Loucy (cell line): ENCODE measurements at regions not wholly inside any gene's neighbourhood (a gene's known extent, or its start where the extent isn't known, plus 50 kb on each side); places are given as distances from the start of the nearest gene placed in this dataset.
"Not testable (repeated sequence)": the region's sequence is repeated elsewhere in the genome, so short reads cannot be mapped to it uniquely, and the experiment has no call there.

Source experiments
- EZH2phosphoT487 ChIP-seq: fragments of 200-600 bp; IDR thresholded peaks from 2 replicates; pipeline ENCODE4 v1.6.1; 2018; ENCODE audit warnings: antibody characterized with exemption, mild to moderate bottlenecking, moderate library complexity, borderline replicate concordance
- TF ChIP-seq, protein P1 (sequence below): fragments of 200-600 bp; sonication (generic); conservative IDR thresholded peaks from 2 replicates; pipeline ENCODE4 v1.5.1; 2014; ENCODE audit warnings: mild to moderate bottlenecking, antibody characterized with exemption, low read length

DNA sequence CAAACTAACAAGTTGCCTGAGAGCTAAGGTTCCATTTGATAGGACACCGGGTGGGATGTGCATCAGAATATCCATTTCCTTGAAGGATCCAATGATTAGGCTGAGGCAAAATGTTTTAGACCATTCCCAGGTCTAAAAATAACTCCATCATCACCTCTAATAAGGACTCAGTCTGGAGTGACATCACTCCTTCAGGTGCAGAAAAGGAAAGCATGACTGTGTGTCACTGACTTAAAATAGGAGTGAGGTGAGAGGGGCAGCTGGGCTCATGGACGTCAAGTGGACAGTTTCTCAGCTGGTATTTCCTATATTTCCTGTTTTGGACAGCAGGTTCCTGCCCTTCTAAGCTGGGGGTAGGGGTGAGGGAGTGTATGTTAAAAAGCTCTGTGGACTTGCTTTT is 135.9 kb upstream of the PLGLB2 start:
- TF ChIP-seq, protein P1, sequence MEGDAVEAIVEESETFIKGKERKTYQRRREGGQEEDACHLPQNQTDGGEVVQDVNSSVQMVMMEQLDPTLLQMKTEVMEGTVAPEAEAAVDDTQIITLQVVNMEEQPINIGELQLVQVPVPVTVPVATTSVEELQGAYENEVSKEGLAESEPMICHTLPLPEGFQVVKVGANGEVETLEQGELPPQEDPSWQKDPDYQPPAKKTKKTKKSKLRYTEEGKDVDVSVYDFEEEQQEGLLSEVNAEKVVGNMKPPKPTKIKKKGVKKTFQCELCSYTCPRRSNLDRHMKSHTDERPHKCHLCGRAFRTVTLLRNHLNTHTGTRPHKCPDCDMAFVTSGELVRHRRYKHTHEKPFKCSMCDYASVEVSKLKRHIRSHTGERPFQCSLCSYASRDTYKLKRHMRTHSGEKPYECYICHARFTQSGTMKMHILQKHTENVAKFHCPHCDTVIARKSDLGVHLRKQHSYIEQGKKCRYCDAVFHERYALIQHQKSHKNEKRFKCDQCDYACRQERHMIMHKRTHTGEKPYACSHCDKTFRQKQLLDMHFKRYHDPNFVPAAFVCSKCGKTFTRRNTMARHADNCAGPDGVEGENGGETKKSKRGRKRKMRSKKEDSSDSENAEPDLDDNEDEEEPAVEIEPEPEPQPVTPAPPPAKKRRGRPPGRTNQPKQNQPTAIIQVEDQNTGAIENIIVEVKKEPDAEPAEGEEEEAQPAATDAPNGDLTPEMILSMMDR: not testable (repeated sequence)
- TF ChIP-seq EZH2phosphoT487: not testable (repeated sequence)
